Activated naive CD4-positive, alpha-beta T cell treated with anti-CD3 and anti-CD28 coated beads, Interleukin-2, amount 50 U/mL, for 16 hours (primary cell): ENCODE measurements at regions not wholly inside any gene's neighbourhood (a gene's known extent, or its start where the extent isn't known, plus 50 kb on each side); places are given as distances from the start of the nearest gene placed in this dataset.

Experiments
- DNase-seq: peaks from one replicate; pipeline ENCODE4 v3.0.0-alpha.2; 2020

- no peak for DNase-seq
Measured at GRCh38 chr18:77668219-77668618, 418.6 kb downstream of the GALR1 start.

GRCh38 chr18:77669331-77669730 is 419.7 kb downstream of the GALR1 start:
- DNase-seq, result no peak

GRCh38 chr18:77671456-77672167 is 422.0 kb downstream of the GALR1 start:
- DNase-seq, result no peak

GRCh38 chr18:77676910-77677309 is 427.3 kb downstream of the GALR1 start:
- DNase-seq, result no peak

DNA sequence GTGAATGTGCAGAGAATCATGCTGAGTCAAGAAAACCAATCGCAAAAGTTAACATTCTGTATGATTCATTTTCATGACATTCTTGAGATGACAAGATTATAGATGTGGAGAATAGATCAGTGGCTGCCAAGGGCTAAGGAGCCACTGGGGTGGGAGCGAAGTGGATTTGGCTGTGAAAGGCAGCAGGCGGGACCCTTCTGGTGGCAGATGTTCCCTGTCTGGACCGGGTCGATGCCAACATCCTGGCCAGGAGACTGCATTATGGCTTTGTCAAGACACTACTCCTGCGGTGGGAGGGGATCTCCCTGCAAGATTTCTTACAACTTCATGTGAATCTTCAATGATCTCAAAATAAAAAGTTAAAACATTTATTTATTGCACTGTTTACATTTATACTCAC is 427.9 kb downstream of the GALR1 start:
- DNase-seq, result no peak

- DNase-seq, result no peak
Measured at GRCh38 chr18:77679869-77680268, 430.2 kb downstream of the GALR1 start.

DNA sequence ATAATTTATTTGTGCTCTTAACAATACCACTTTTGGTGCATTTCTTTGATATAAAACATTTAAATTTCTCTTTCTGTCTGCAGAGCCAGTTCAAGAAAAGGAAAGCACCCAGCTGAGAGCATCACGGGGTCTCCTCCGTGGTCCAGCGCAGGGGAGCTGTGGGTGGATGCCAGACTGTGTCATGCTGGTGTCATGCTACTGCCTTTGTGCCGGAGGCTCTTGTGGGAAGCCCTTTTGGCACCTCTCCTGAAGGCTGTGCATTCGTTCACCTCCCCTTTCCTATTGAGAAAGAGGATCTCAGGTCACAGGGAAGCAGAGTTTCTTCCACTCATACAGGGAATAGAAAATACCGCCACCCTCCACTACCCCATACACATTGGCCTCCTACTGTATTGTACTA is 450.4 kb downstream of the GALR1 start:
- no peak for DNase-seq

DNA sequence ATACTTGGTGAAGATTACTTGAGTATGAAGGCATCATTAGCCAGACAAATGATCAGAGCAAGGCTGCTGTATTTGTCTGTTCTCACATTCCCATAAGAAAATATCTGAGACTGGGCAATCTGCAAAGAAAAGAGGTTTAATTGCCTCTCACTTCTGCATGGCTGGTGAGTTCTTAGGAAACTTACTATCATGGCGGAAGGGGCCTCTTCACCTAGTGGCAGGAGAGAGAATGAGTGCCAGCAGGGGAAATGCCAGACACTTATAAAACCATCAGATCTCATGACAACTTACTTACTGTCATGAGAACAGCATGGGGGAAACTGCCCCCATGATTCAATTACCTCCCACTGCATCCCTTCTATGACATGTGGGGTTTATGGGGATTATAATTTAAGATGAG is 452.3 kb downstream of the GALR1 start:
- DNase-seq, result no peak

GRCh38 chr18:77702686-77703085 is 453.0 kb downstream of the GALR1 start:
- DNase-seq, result no peak

- no peak for DNase-seq
Measured at GRCh38 chr18:77705301-77705700, 455.7 kb downstream of the GALR1 start.

DNA sequence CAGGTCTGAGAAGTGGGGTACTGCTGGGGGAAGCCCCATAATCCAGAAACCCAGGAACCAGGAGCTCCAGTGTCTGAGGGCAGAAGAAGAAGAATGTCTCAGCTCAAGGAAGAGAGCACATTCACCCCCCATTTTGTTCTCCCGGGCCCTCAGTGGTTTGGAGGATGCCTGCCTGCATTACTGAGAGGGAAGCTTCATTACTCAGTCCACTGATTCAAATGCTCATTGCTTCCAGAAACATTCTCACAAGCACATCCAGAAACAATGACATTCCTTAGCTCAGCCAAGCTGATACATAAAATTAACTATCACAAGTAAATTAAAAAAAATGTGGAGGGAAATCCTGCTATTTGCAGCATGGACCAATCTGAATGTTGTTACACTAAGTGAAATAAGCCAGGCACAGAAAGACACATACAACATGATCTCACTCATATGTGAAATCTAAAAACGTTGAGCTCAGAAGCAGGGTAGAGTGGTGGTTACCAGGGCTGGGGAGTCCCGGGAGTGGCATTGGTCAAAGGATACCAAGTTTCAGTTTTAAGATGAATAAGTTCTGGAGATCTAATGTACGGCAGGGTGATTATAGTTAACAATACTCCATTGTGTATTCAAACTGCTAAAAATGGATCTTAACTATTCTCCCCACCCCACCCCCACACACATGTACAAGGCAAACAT is 459.3 kb downstream of the GALR1 start:
- no peak for DNase-seq

- no peak for DNase-seq
Measured at GRCh38 chr18:77711096-77711495, 461.4 kb downstream of the GALR1 start.

GRCh38 chr18:77714716-77715115 is 465.1 kb downstream of the GALR1 start:
- no peak for DNase-seq

GRCh38 chr18:77716282-77716681 is 466.6 kb downstream of the GALR1 start:
- no peak for DNase-seq

DNA sequence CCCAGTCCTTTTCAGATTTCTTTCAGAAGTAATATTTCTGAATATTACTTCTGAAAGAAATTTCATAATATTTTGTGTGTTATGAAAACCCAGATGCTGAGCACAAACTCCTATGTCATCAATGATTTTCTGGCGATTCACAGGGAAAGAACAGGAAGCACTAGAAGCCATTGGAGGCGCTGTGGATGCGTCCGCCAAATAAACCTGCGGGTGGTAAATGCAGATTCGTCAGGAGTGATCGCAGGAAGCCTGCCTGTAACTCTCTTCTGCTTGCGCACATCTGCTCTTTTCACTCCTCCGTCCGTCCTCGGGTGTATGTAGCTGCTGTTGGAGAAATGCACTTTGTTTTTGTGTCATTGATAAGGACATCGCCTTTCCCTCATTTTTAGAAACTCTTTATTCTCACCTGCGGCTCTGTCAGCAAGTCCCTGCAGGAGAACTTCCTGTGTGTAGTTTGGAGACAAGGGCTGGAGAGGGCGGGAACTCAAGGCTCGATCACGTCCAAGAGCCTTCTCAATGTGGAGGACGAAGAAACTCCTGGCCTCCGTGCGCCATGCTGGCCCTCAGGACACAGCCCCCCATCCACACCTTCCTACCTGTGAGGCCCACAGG is 483.8 kb downstream of the GALR1 start:
- no peak for DNase-seq

DNA sequence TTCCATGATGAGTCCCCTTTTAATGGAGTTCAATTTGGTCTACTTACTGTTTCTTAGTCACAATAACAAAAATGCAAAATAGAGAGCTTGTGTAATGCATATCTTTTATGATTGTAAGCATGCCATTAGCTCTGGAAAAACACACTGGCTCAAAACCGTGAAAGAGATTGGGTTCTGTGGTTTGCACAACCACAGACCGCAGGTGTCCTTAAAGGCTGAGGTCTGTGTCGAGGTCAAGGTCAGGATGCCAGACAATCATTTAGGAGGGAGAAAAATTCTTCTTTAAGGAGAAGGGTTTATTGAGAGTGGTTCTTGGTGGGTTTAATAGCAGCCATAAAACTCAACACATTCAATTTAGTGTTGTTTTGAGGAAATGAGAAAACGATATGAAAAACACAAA is 487.2 kb downstream of the GALR1 start:
- no peak for DNase-seq

- DNase-seq, result no peak
Measured at GRCh38 chr18:77737405-77737804, 487.8 kb downstream of the GALR1 start.

GRCh38 chr18:77749089-77749488 is 499.4 kb downstream of the GALR1 start:
- DNase-seq, result no peak

DNA sequence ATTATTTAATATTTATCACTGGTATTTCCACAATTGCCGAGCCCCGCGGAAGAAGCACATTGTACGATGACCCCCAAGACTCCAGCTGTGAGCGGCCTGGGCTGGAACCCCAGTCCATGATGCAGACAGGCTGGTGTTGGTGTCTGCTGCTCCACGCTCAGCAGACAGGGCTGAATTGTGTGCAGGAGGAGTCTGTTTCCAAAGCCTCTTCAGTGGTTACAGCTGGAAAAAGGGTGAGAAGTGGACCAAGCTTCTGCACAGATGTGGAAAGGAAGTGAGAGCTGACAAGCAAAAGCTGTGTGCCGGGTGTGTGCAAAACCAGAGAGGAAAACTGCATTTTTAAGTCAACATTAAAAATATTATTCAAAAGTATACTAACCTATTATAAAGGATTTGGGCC is 500.4 kb downstream of the GALR1 start:
- DNase-seq, result no peak

DNA sequence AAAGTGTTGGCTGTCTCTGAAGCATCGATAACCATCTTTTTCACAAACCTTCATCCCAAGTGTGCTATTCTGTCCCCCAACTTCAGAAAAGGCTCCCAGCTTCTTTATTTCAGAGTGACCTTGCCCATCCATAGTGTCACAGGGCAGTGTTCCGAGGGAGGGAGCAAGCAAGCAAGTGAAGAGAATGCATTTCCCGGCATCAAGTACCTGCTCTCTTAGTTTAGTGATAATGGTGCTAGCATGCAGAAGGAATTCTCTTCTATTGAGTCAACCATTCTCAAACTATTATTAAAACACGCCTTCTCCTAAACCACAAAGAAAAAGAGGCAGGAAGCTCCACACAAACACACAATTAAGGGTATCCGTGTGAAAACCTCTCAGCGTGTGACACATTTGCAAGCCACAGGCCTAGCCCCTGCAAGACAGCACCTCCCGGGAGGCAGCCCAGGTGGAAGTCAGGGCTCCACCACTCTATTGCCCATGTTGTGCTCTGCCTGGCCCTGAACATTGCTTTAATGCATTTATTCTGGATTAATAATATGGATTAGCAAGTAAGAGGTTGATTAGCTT is 504.9 kb downstream of the GALR1 start:
- DNase-seq, result no peak

DNA sequence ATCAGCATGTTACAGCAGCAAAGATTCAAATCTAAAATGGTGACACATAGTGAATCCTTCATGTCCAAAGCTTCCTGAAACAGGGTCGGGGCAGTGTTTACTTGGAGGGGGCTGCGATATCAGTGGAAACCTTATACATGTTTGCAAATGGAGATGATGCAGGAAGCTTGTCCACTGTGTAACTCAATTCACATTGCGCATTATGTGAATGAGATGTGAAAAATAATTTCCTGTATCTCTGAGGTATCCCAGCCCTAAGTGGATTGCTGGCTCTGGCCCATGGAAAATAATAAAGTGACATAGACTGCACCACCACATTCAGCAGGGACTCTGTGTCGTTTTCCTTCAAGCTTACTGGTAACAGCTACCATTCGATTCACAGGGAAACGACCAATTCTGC is 505.5 kb downstream of the GALR1 start:
- no peak for DNase-seq

GRCh38 chr18:77761332-77761731 is 511.7 kb downstream of the GALR1 start:
- DNase-seq, result no peak

GRCh38 chr18:77762014-77762413 is 512.4 kb downstream of the GALR1 start:
- no peak for DNase-seq

GRCh38 chr18:77762642-77763041 is 513.0 kb downstream of the GALR1 start:
- DNase-seq, result no peak
